ENCODE measurements at regions not wholly inside any gene's neighbourhood (a gene's known extent, or its start where the extent isn't known, plus 50 kb on each side); places are given as distances from the start of the nearest gene placed in this dataset.

GRCh38 chr6:156256161-156256560, 521.0 kb upstream of the ARID1B start (continued):
- no peak for TF ChIP-seq ZNF462 (CRISPR knock-in tag; IDR thresholded peaks at IDR 0.05)
- TF ChIP-seq STAT1 (IDR thresholded peaks at IDR 0.05; ENCODE audit: unreplicated experiment), result no peak
- TF ChIP-seq ETS1 (IDR thresholded peaks at IDR 0.05), result no peak
- TF ChIP-seq CTCF (conservative IDR thresholded peaks at IDR 0.05; ENCODE audit: low read depth in 2 of 2), result no peak
- no peak for TF ChIP-seq NANOG (IDR thresholded peaks at IDR 0.05; ENCODE audit: borderline replicate concordance)
- no peak for TF ChIP-seq CREB1 (CRISPR knock-in tag; IDR thresholded peaks at IDR 0.05; ENCODE audit: low read depth)
- no peak for TF ChIP-seq JUNB (IDR thresholded peaks at IDR 0.05; ENCODE audit: unreplicated experiment)
- TF ChIP-seq ZNF114 (CRISPR knock-in tag; IDR thresholded peaks at IDR 0.05), result no peak
- no peak for TF ChIP-seq POLR2AphosphoS5 (IDR thresholded peaks at IDR 0.05; ENCODE audit: low read depth)
- no peak for TF ChIP-seq EZH2 (IDR thresholded peaks at IDR 0.05; ENCODE audit: low read depth, unreplicated experiment)

All from GM23338 (cell line).